Trophoblast cell (in vitro differentiated cells and primary cell): ENCODE measurements at regions not wholly inside any gene's neighbourhood (a gene's known extent, or its start where the extent isn't known, plus 50 kb on each side); places are given as distances from the start of the nearest gene placed in this dataset.

Experiments
- DNase-seq, 2 donors: peaks; one replicate each; pipeline ENCODE4 v3.0.0-alpha.2; 2016
- H2AFZ ChIP-seq: 2 replicates; pipeline ENCODE4 v1.6.1; 2013; ENCODE audit warnings: low read length, moderate library complexity, mild to moderate bottlenecking; ENCODE audit not compliant: insufficient read depth, poor library complexity
- H2AK5ac ChIP-seq: 2 replicates; pipeline ENCODE4 v1.6.1; 2013; ENCODE audit warnings: mild to moderate bottlenecking, low read length
- H2BK120ac ChIP-seq: 2 replicates; pipeline ENCODE4 v1.6.1; 2013; ENCODE audit warnings: low read length, mild to moderate bottlenecking, moderate library complexity; ENCODE audit not compliant: insufficient read depth, poor library complexity
- H2BK12ac ChIP-seq: 2 replicates; pipeline ENCODE4 v1.6.1; 2013; ENCODE audit warnings: mild to moderate bottlenecking, low read length, moderate library complexity
- H2BK5ac ChIP-seq: 2 replicates; pipeline ENCODE4 v1.6.1; 2013; ENCODE audit warnings: low read length, low read depth, moderate library complexity, mild to moderate bottlenecking; ENCODE audit not compliant: poor library complexity
- H3K14ac ChIP-seq: 2 replicates; pipeline ENCODE4 v1.6.1; 2013; ENCODE audit warnings: mild to moderate bottlenecking, low read length
- H3K18ac ChIP-seq: 2 replicates; pipeline ENCODE4 v1.6.1; 2013; ENCODE audit warnings: mild to moderate bottlenecking, low read length
- H3K23ac ChIP-seq: 2 replicates; pipeline ENCODE4 v1.6.1; 2013; ENCODE audit warnings: low read length
- H3K27ac ChIP-seq: 2 replicates; pipeline ENCODE4 v1.5.1; 2013; ENCODE audit warnings: low read depth, mild to moderate bottlenecking, inconsistent platforms, low read length, moderate library complexity
- H3K27me3 ChIP-seq: 2 replicates; pipeline ENCODE4 v1.6.1; 2013; ENCODE audit warnings: inconsistent platforms, mild to moderate bottlenecking, low read length, moderate library complexity; ENCODE audit not compliant: insufficient read depth
- H3K36me3 ChIP-seq, 2 experiments: 1 replicate in 1 of 2; 2 replicates in 1 of 2; pipeline ENCODE4 v1.6.1; 2013; ENCODE audit warnings: low read length in 2 of 2, mild to moderate bottlenecking in 2 of 2, moderate library complexity in 1 of 2; ENCODE audit not compliant: insufficient read depth in 2 of 2, control insufficient read depth in 1 of 2
- H3K4ac ChIP-seq: 2 replicates; pipeline ENCODE4 v1.6.1; 2013; ENCODE audit warnings: low read depth, mild to moderate bottlenecking, low read length, moderate library complexity
- H3K4me1 ChIP-seq, 2 experiments: 1 replicate in 1 of 2; 2 replicates in 1 of 2; pipeline ENCODE4 v1.6.1; 2013; ENCODE audit warnings: low read length in 2 of 2, mild to moderate bottlenecking in 2 of 2, moderate library complexity in 1 of 2; ENCODE audit not compliant: insufficient read depth in 2 of 2, control insufficient read depth in 1 of 2
- H3K4me2 ChIP-seq: 2 replicates; pipeline ENCODE4 v1.6.1; 2013; ENCODE audit warnings: inconsistent platforms, mild to moderate bottlenecking, low read length, moderate library complexity
- H3K4me3 ChIP-seq: 2 replicates; pipeline ENCODE4 v1.5.1; 2013; ENCODE audit warnings: mild to moderate bottlenecking, low read depth, low read length, inconsistent platforms
- H3K79me1 ChIP-seq: one replicate; pipeline ENCODE4 v1.6.1; 2013; ENCODE audit warnings: low read length
- H3K79me2 ChIP-seq: 2 replicates; pipeline ENCODE4 v1.6.1; 2013; ENCODE audit warnings: low read length, mild to moderate bottlenecking; ENCODE audit not compliant: control insufficient read depth, insufficient read depth, poor library complexity
- H3K9ac ChIP-seq: 2 replicates; pipeline ENCODE4 v1.6.1; 2013; ENCODE audit warnings: mild to moderate bottlenecking, low read length
- H3K9me3 ChIP-seq: 2 replicates; pipeline ENCODE4 v1.6.1; 2013; ENCODE audit warnings: low read depth, mild to moderate bottlenecking, control low read depth, inconsistent platforms, low read length; ENCODE audit not compliant: insufficient read depth
- H4K12ac ChIP-seq: 2 replicates; pipeline ENCODE4 v1.6.1; 2013; ENCODE audit warnings: low read depth, mild to moderate bottlenecking, low read length, moderate library complexity
- H4K8ac ChIP-seq: 2 replicates; pipeline ENCODE4 v1.6.1; 2013; ENCODE audit warnings: low read depth, mild to moderate bottlenecking, low read length, moderate library complexity
- H4K91ac ChIP-seq: one replicate; pipeline ENCODE4 v1.6.1; 2013; ENCODE audit warnings: low read depth, mild to moderate bottlenecking, low read length, moderate library complexity
- WGBS: extraction: QIAGEN DNeasy Blood & Tissue Kit; methylation state at CpG from one replicate; pipeline ENCODE4 v1.1.7; 2013; ENCODE audit warnings: missing lambda C conversion rate; ENCODE audit not compliant: insufficient read length, insufficient coverage; ENCODE audit errors: extremely low coverage; 5-methylcytosine and 5-hydroxymethylcytosine counted together

DNA sequence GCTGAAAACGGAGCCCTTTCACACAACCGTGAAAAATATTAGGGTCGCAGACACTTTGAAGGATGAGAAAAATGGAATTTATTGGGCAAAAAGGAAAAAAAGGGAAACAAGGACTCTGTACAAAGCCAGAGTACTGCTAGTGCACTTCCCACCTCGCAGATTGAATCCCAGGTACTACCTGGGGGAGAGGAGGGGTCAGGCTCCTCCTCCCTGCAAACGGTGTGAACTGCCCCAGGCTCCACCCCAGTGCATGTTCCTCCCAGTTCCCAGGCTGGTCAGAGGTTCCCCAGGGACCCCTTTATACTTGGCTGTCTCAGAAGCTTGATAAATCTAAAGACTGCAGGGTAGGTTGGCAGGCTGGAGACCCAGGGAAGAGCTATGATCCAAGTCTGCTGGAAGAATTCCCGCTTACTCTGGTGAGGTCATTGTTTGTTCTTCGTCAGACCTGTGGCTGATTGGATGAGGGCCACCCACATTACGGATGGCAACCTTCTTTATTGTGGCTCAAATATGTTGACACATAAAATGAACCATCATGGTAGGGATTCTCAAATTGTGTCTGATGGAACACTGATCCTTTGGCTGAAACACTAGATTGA lies 290.4 kb upstream of the POU3F3 start:
- Histone ChIP-seq H3K18ac (no peak overlapping the region), H3K4me3 (no peak overlapping the region), H2AFZ (no peak overlapping the region), H3K27me3 (no peaks in the 10 kb centered on the region), H4K91ac (no peak overlapping the region), H4K8ac (no peak overlapping the region), H2BK12ac (no peak overlapping the region), H3K9ac (no peak overlapping the region), H2BK5ac (no peak overlapping the region), H4K12ac (no peak overlapping the region), H2BK120ac (no peak overlapping the region), H3K79me2 (no peaks in the 10 kb centered on the region), H3K4me1 (no peaks in the 10 kb centered on the region), H3K9me3 (no peaks in the 10 kb centered on the region), H3K14ac (no peak overlapping the region), H3K4me2 (no peak overlapping the region), H3K79me1 (no peaks in the 10 kb centered on the region), H3K36me3 (no peaks in the 10 kb centered on the region), H3K23ac (no peak overlapping the region), H3K4ac (no peak overlapping the region), H3K27ac (no peak overlapping the region), H2AK5ac (no peak overlapping the region)
- WGBS = no CpG with 5 or more reads among the region's 8 CpGs
- no peak for DNase-seq

- Histone ChIP-seq H3K79me2 (no peaks in the 10 kb centered on the region), H3K4me1 (no peaks in the 10 kb centered on the region), H3K27me3 (no peaks in the 10 kb centered on the region), H2BK5ac (no peak overlapping the region), H3K4me3 (no peak overlapping the region), H3K79me1 (no peaks in the 10 kb centered on the region), H2AK5ac (no peak overlapping the region), H3K9ac (no peak overlapping the region), H2AFZ (no peak overlapping the region), H3K23ac (no peak overlapping the region), H3K9me3 (no peaks in the 10 kb centered on the region), H3K14ac (no peak overlapping the region), H3K18ac (no peak overlapping the region), H3K36me3 (no peaks in the 10 kb centered on the region), H3K27ac (no peak overlapping the region), H2BK120ac (no peak overlapping the region), H2BK12ac (no peak overlapping the region), H3K4me2 (no peak overlapping the region), H3K4ac (no peak overlapping the region), H4K91ac (no peak overlapping the region), H4K12ac (no peak overlapping the region), H4K8ac (no peak overlapping the region)
- DNase-seq = no peak
- no CpG with 5 or more reads among the region's 4 CpGs for WGBS
Observed at GRCh38 chr2:104568247-104568646, 285.7 kb upstream of the POU3F3 start.

DNA sequence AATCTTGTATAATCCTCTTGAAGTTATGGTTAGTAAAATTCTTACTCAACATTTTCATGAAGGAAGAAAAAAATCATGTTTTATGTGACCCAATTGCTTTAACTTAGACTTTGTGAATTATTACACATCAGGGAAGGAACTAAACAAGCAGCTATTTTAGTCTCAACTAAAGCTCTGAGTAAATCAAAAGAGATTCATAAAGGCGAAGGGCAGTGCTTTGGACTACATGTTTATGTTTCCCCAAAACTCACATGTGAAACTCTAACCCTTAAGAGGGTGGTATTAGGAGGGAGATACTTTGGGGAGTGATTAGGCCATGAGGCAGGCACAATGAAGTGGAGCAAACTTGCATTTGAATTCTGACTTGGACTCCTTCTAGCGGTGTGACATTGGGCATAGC lies 283.7 kb upstream of the POU3F3 start:
- Histone ChIP-seq H3K4me1 (no peaks in the 10 kb centered on the region), H3K27ac (no peak overlapping the region), H2BK5ac (no peak overlapping the region), H3K36me3 (no peaks in the 10 kb centered on the region), H3K14ac (no peak overlapping the region), H3K4me3 (no peak overlapping the region), H2BK120ac (no peak overlapping the region), H3K79me1 (no peaks in the 10 kb centered on the region), H3K9me3 (no peaks in the 10 kb centered on the region), H2BK12ac (no peak overlapping the region), H2AFZ (no peak overlapping the region), H3K23ac (no peak overlapping the region), H4K12ac (no peak overlapping the region), H3K9ac (no peak overlapping the region), H2AK5ac (no peak overlapping the region), H3K79me2 (no peaks in the 10 kb centered on the region), H4K8ac (no peak overlapping the region), H3K27me3 (no peaks in the 10 kb centered on the region), H4K91ac (no peak overlapping the region), H3K4ac (no peak overlapping the region), H3K18ac (no peak overlapping the region), H3K4me2 (no peak overlapping the region)
- no peak for DNase-seq
- WGBS = no CpG with 5 or more reads among the region's 2 CpGs

DNA sequence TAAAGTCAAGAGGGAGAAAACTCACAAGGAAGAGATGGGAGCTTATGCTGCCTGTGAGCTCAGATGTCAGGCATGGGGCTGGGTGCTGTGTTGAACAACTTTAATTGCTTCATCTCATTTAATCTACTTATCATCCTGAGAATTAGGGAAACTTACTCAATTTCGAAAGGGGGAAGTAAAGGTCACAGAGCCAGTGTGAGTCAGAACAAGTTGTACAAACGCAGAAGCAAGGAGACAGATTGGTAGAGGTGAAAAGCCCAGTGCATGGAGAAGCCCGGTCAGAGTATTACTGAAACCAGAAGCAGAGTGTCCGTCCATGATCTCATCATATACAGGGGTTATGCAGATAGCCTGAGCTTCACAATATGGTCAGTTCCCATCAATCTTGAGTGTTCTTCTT lies 281.1 kb upstream of the POU3F3 start:
- Histone ChIP-seq H3K4ac (no peak overlapping the region), H3K14ac (no peak overlapping the region), H4K8ac (no peak overlapping the region), H4K91ac (no peak overlapping the region), H3K79me1 (no peaks in the 10 kb centered on the region), H2BK5ac (no peak overlapping the region), H2BK120ac (no peak overlapping the region), H2AFZ (no peak overlapping the region), H3K9ac (no peak overlapping the region), H2AK5ac (no peak overlapping the region), H3K4me1 (no peaks in the 10 kb centered on the region), H3K79me2 (no peaks in the 10 kb centered on the region), H3K27ac (no peak overlapping the region), H3K18ac (no peak overlapping the region), H3K9me3 (no peaks in the 10 kb centered on the region), H3K27me3 (no peaks in the 10 kb centered on the region), H3K4me3 (no peak overlapping the region), H3K36me3 (no peaks in the 10 kb centered on the region), H2BK12ac (no peak overlapping the region), H4K12ac (no peak overlapping the region), H3K23ac (no peak overlapping the region), H3K4me2 (no peak overlapping the region)
- no CpG with 5 or more reads among the region's 4 CpGs for WGBS
- peak in 1 of 2 donors; percentile 2 for DNase-seq
